C4-2B (cell line): ENCODE measurements at regions not wholly inside any gene's neighbourhood (a gene's known extent, or its start where the extent isn't known, plus 50 kb on each side); places are given as distances from the start of the nearest gene placed in this dataset.

ENCODE experiments used
- H3K27ac ChIP-seq: fragments of 450-650 bp; 2 replicates; pipeline ENCODE4 v1.5.1; 2017
- ZFX ChIP-seq: fragments of 450-650 bp; IDR thresholded peaks from 2 replicates; pipeline ENCODE4 v1.6.1; 2017
- TF ChIP-seq, protein P1 (sequence below): fragments of 450-650 bp; conservative IDR thresholded peaks from 2 replicates; pipeline ENCODE4 v1.5.1; 2017; ENCODE audit warnings: mild to moderate bottlenecking

DNA sequence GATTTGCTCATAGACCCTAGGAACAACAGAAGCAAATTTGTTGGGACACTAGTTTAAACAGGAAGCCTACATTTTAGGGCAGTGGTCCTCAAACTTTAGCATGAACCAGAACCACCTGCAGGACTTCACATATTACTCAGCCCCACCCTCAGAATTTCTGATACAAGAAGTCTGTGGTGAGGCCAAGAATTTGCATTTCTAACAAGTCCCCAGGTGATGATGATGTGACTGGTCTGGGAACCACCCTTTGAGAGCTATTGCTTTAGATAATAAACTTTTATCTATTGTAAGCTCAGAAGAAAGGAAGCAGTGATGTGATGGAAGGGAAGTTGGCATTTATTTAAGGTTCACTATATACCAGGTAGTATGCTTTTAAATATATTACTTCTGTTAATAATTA is 194.0 kb downstream of the FAM181B start:
- no peak for TF ChIP-seq ZFX
- TF ChIP-seq, protein P1, sequence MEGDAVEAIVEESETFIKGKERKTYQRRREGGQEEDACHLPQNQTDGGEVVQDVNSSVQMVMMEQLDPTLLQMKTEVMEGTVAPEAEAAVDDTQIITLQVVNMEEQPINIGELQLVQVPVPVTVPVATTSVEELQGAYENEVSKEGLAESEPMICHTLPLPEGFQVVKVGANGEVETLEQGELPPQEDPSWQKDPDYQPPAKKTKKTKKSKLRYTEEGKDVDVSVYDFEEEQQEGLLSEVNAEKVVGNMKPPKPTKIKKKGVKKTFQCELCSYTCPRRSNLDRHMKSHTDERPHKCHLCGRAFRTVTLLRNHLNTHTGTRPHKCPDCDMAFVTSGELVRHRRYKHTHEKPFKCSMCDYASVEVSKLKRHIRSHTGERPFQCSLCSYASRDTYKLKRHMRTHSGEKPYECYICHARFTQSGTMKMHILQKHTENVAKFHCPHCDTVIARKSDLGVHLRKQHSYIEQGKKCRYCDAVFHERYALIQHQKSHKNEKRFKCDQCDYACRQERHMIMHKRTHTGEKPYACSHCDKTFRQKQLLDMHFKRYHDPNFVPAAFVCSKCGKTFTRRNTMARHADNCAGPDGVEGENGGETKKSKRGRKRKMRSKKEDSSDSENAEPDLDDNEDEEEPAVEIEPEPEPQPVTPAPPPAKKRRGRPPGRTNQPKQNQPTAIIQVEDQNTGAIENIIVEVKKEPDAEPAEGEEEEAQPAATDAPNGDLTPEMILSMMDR = no peak
- no peak overlapping the region for H3K27ac ChIP-seq

DNA sequence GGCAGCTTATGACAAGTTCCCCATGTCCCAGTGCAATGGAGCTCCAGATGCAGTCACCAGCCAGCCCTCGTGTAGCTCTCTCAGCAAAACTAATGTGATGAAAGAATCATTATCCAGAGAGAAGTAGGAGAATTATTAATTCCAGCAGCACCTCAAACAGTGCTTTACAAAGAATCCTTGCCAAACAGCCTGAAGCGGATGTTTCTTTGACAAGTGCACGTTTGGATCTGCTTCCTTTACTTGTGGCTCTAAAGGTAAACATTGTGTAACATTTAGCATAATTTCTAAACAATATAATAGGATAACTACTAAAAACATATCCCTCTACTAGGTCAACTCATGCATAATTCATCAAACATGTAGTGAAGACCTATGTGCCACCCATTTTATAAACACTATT is 197.0 kb downstream of the FAM181B start:
- TF ChIP-seq ZFX = no peak
- TF ChIP-seq, protein P1 = no peak
- no peak overlapping the region for H3K27ac ChIP-seq

DNA sequence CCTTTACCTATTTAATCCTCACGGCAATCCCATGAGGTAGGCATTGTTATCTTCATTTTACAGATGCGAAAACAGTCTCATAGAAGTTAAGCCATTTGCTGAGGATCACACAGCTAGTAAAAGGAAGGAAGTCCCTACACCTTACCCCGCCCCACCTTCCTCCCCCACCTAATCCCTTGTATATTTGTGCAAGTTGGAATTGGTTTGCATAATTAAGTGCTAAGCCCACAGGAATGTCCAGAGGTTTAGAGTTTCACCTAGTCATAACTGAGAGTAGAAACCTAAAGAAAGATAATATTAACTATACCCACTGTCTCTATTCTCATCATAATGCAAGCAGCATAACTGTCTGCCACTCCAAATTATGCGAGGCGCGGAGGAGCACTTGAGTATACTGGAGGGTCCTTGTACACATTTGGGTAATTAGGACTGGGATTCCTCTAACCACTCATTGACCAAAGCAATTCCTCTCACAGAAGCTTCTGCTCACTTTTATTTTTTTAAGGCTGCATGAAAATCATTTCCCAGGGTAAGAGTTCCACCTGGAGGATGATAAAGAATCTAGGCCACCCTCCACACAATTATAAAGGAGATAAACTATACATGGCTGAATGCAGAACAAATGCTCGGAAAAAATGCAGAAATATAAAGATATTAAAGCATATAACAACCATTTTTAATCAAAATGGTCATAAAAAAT is 199.9 kb downstream of the FAM181B start:
- no peak overlapping the region for H3K27ac ChIP-seq
- TF ChIP-seq, protein P1 = peak; percentile 13; the same call in 1 of the 2 replicates
- TF ChIP-seq ZFX = no peak

DNA sequence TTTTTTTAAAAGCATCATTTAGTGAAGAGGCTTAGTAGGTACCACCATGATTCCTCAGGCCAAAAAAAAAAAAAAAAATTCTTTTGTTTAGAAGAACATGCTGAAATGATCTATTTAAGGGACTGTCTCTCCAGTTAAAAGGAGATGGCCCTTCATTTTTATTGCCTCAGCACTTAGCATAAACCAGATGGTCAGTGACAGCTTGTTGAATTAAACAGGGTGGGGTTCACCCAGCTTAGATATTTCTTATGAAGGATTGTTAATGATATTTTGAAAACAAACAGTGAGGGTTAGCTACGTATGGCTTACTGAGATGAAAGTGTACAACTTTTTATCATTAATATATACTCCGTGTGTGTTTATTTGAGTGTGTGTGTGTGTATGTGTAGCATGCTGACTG is 203.7 kb downstream of the FAM181B start:
- no peak for TF ChIP-seq ZFX
- TF ChIP-seq, protein P1 = no peak
- no peak overlapping the region for H3K27ac ChIP-seq

DNA sequence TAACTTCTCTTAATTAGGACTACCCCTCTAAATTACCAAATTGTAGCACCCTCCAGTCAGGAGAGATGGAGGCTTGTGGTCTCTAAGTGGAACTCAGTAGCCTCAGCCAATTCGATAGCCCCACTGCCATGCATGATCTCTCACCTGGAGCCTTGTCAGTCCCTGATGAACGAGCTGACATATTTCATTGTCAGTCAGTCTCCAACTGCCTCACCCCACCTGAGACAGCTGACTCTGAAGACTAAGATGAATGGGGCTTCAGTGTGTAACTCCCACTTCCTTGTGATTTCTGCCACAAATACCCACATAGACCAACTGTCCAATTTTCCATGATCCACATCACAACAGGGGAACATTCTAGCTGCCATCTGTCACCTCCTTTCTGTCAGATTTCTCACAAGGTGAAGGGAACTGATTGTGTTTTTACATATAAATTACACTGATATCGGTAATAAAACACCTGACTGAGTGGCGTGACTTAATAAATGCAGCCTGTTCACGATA is 206.5 kb downstream of the FAM181B start:
- TF ChIP-seq ZFX = no peak
- TF ChIP-seq, protein P1 = no peak
- H3K27ac ChIP-seq = no peak overlapping the region

DNA sequence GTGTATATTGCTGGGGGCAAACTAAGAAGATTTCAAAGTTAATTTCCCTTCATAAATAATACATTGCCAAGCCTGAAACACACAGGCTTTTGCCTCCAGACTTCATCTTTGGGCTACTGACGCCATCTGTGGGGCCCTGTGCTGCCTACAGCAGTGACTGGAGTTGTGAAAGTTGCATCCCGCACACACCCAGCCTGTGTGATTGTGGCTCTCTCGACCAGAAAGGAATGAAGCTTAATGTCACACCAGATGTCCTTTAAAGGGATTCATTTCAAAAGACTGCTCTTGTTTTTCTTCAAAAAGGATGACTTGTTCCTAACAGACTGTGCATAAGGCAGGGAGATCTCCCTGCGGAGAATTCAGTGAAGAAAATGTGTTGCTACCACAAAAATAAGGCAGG is 210.5 kb downstream of the FAM181B start:
- TF ChIP-seq, protein P1 = peak; percentile 19; the same call in 1 of the 2 replicates
- TF ChIP-seq ZFX = no peak
- no peak overlapping the region for H3K27ac ChIP-seq

DNA sequence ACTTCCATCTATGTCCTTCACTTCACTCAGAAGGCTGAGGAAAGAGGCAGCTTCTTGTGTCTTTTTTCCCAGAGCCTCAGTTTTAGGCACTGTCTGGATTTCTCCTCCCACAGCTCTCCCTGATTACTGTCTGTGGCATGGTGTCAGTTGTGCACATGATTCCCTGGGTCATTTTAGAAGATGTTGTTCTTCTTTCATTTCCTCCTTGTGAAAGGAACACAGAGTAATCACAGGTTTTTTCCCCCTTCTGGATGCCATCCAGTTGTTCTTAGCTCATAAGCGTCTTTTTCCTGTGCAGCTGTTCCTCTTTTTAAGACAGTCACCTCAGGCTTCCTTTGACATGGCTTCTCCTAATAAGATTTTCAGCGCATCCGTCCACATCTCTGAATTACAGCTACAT is 212.2 kb downstream of the FAM181B start:
- TF ChIP-seq ZFX = no peak
- TF ChIP-seq, protein P1 = no peak
- no peak overlapping the region for H3K27ac ChIP-seq
